DMS79 treated with DMSO at 0.1 percent for 48 hours (cell line): ENCODE measurements at regions not wholly inside any gene's neighbourhood (a gene's known extent, or its start where the extent isn't known, plus 50 kb on each side); places are given as distances from the start of the nearest gene placed in this dataset.

Experiments used
- DNase-seq: peaks from one replicate; lab custom pipeline; 2025; lab: John Stamatoyannopoulos, UW

DNA sequence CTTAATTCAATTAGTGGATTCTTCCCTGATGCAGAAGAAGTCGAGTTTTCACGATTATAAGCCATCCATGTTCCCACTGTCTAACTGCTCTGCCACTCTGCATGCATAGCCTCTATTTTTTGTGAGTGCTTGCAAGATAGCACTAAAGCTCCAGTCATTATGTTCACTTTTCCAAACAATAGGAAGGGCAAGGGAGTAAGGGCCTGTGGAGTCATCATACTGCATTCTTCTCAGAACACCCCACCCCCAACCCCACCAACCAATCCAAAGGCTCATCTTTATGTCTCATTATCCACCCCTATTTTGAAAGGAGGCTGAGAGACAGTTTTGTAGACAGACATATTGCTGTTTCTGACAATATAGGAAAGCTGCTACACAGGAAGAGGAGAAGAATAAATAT lies 471.7 kb upstream of the ADGRL2 start:
- no peak for DNase-seq

DNA sequence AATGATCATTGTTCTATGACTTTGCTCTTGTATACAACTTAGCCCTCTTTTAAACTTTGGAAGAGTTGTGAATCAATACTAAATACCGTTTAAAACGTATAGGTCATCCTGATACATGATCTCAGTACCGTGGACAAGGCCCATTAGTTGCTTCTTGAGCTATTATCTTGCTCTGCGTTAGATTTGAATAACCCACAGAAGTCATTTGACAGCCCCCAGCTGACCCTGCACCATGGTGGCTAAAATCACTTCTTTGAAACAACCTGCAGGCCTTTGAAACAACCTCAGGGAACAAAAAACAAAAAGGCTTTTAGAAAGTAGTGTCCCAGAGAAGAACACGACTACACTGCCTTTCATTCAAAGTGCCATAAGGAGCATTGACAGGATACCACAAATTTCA lies 473.0 kb upstream of the ADGRL2 start:
- no peak for DNase-seq

DNA sequence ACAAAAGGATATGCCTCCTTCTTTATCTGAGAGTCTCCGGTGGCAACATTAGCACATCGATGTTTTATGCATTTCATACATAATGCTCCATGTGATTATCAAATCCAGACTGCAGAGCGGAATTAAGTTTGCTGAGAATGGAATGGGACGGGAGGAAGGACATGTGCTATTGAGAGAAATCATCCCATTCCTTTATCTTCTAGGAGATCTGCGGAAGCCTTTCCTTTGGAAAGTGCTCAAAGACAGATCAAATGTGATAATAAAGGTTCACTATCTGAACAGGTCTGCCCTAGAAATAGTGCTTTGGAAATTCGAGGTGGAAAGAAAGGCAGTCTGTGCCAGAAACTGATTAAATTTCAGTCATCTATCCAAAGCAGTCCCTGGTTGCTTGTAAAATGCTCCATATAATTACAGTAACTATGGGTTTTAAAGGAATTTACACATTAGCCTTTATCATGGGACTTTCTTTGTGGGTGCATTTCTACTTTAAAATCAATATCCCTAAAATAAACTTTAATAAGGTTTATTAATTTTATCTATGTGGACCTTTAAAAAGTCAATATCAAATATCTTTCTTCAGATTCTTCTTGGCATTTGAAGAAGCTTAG lies 473.5 kb upstream of the ADGRL2 start:
- no peak for DNase-seq

DNA sequence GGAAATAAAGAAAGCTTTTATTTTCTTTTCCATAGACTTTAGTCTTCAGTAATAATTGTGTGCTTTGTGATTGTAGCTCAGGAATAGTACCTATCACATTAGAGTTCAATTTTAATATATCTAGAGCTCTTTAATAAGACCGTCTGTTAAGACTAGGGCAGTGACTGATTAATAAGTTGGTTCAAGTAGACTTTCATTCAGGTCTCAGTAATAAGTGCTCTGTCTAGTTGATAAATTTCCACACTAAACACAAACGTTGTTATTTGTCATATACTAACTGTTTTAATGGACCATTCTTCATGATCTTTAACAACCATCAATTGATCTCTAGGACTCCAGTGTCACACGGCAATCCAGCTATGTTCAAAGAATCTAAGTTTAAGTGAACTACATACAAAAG lies 474.5 kb upstream of the ADGRL2 start:
- no peak for DNase-seq

DNA sequence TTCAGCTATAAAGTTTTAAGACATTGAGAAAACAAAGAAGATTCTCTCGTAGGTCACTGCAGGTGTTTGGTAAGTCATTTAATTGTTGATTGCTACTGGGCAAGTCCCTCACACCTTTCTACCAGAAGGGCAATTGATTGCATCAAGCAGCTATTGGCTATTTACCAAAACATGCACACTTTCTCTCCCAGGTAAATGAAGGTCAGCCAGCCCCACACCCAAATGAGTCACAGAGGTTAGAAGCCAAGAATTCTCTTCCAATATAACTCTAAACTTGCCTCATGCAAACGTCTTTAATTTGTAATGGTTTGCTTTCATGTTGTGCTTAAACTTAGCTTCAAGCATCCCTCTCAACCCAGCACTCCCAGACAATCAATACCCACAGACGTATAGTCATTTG lies 475.3 kb upstream of the ADGRL2 start:
- DNase-seq: no peak

DNA sequence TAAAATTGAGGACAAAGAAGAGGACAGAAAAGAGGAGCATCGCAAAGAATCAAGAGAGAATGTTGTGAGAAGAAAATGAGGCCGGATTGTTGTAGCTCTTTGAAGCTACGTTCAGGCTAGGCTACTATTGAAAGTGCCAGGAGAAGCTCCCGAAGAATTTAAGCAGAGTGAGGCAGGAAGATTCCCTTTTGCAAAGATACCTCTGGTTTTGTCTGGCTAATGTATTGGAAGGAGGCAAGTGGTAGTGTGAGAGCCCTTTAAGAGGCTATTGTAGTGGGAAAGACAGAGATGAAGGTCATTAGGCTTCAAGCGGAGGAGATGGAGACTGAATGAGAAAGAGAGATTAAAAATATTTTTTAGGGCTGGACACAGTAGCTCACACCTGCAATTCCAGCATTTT lies 476.9 kb upstream of the ADGRL2 start:
- DNase-seq: no peak

DNA sequence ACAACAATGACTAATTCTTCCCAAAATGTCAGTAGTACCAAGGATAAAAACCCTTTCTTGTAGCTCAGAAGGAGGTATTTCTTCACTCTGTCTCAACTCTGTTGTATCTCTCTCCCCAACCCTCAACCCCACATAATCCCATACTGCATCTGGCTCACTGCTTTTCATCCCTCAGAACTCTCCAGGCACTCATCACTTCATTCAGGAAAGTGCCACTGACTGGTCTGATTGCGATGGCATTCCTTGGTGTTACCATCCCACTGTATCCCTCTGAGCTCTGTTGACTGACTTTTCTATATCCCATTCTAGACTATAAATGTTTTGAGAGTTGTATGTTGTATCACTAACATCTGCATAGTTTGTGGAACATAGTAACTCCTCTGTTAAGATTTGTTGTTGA lies 483.5 kb upstream of the ADGRL2 start:
- DNase-seq: no peak

DNA sequence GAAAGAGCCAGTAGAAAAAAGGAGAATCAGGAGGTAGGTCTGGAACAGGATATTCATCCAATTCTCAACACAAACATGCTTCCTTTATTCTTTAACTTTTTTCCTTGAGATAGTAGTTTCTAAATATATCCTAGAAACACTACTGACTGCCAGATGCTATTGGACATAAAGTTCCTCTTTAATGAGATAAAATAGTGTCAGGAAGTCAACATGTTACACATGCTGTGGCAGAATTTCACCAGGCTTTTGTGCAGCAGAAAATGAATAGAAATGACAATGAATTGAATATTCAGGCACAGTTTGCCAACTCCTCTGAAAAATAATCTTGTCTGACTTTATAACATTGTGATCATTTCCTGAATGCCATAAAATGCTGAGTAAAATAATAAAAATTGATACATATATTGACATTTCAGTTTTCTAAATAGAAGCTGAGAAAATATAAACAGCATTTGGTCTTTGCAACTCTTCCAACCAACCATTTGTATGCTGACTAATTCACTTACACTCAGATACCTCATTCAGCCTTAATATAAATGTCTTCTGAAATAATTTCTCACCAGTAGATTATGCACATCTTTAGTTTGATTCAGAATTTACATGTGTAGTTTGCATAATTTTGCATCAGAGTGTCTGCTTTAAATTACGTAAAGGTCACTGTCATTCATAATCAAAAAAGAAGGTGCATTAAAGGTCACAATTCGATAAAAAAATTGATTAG lies 486.1 kb upstream of the ADGRL2 start:
- no peak for DNase-seq

DNA sequence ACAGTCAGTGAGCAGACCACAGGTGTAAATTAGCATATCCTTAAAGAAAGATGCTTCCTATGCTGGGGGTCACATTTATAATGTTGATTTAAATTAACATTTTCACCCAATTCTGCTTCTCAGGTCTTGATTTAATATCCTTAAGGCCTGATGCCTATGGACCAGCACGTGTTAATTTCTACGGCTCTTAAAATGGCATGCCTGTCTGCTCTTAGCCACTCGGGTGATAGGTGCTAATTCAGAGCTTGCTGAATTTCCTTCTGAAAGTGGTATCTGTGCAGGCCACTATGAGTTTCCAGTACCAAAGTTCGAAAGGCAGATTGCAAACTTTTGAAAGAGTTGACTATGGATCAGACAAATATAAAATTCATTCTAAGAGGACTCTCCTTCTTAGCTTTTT lies 487.4 kb upstream of the ADGRL2 start:
- DNase-seq: no peak

DNA sequence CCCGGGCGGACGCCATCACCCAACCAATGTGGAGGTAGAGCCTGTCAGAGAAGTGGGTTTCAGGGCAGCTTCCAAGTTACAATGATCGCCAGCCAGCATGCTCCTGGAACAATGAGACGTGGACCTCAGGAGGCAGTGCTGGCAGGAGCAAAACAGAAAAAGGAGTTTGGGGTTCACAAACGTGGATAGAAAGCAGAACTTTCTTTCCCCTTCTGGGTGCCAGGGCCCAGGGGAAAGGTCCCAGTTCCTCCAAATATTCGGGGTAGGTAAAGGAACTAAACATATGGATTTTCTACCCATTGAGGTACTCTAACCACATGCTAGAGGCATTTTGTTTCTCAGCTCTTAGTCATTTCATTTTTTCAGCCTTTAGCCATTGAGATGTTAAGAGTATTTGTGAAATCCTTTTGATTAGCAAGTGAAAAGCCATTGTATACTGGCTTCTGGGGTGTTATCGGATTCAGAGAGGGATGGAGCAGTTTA lies 488.4 kb upstream of the ADGRL2 start:
- DNase-seq: no peak

DNA sequence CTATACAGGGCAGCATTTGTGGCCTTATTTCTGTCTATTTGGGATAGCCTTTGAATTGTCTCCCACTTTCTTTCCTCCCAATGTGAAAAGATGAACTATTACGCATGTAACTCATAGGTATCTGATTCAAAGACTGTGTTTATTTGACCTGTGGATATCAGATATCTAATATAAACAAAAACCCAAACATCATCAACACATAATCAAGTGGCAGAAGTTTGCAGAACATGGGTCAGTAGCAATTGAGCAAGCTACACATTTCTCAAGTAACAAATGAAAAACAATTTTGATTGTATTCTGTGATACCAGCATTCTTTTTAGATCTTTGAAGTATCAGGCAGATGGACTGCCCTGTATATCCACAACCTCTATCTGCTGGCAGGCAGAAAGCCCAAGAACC lies 490.5 kb upstream of the ADGRL2 start:
- no peak for DNase-seq

DNA sequence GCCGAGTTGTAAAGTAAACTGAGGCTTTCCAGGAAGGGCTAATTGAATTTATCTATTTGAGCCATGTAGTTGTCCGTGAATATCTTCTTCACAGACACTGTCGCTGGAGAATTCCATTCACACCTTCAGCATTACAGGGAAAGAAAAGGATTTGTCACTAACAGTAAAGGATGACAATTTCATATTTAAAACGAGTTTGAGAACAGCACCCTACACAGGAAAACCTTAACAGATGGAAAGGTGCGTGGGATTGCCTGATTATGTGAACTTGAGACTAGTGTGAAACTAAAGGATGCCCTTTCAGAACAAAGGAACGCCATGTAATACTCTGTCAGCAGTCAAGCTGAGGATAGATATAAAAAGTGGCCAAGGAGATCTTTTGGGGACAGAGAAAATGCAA lies 492.5 kb upstream of the ADGRL2 start:
- no peak for DNase-seq

DNA sequence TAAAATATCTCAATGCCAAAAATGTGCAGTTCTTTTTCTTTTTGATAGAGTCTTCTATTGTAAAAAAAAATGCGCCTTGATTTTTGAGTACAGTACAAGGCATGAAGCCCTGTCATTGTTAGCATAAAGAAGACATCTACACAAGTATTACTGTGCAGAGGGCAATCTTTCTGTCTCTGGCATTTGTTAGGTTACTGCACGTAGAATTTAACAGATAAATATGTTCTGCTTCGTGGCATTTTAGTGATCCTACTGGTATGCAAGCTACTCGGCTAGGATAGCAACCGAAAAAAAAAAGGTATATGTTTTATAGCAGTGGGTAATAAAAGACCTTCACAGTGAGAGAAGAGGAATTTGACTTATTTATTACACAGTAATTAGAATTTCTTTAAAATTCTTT lies 492.9 kb upstream of the ADGRL2 start:
- DNase-seq: no peak

DNA sequence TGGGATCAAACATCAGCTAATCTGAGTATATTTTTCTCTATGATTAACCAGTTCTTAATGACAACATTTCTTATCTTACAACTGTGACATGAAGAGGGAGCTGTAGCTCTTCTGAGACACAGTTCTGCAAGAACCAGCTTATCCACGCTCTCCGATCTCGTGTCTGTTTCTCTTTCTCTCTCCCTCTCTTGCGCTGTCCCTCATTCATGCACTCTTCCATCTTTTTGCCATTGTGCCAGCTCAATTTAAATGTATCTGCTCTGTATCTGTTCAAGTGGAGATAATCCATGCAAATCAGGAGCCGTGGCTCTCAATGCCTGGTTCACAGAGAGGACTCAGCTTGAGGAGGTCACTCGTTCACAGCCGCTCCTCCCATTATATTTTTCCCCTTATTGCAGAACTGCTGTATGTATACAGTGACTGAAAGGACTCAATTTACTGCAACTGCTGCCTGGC lies 494.7 kb upstream of the ADGRL2 start:
- DNase-seq: peak; percentile 51

DNA sequence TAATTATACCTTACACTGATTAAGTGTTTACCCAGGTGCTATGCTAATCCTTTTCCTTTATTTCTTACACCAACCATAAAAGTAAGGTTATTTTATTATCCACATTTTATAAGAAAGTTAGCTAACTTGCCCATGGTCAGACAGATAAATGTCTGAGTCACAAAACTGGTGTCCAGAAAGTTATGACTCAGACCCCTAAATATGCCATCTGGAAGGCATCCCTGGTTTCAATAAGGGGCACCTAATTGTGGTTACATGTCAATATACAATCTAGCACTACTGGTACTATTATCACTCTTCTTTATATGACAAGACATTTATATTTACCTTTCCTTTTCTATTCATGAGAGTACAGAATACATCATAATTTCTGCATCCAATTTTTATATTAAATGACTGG lies 496.5 kb upstream of the ADGRL2 start:
- no peak for DNase-seq

DNA sequence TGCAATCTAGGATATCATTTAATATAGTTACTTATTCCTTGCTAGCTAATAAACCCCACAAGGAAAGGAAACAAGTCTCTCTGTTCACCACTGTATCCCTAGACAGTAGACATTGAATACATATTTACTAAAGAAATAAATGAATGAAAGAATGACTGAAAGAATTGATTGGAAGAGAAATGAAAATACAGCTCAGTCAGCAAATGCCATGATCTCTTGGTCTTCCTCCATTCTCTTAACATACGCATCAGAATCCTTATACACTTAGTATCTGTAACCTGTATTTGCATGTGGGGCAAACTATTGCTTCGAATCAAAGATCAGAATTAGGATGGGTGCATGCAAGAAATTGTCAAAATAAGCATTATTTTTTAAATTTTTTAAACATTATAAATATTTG lies 500.8 kb upstream of the ADGRL2 start:
- no peak for DNase-seq

DNA sequence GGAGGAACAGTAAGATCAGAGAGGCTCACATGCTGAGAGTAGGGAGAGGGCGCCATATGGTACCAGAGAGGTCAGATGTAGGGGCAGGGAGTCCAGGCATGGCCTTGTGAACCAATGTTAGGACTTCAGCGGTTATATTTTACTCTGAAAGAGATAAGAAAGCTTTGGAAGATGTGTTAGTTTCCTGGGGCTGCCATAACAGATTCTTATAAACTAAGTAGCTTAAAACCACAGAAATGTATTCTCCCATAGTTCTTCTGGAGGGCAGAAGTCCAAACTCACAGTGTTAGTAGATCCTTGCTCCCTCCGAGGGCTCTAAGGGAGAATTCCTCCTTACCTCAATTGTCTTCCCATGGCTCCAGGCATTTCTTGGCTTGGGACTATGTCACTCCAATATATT lies 502.5 kb upstream of the ADGRL2 start:
- no peak for DNase-seq

DNA sequence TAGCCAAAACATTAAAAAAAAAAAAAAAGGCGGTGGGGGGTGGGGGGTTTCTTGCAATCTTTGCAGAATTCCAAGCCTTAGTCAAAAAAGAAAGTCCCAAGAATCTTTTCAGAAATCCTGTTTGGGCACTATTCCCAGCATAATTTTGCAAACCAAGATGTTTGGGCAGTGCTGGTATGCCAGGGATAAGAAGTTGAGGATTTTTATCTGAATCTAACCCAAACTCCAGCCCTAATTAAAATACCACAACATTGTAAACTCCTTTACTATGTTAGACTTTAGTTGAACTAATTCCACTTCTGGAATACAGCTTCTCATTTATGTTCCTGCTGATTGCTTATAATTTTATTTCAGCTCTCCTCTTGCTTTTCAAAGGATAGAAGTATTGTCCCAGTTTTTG lies 504.1 kb upstream of the ADGRL2 start:
- DNase-seq: no peak

DNA sequence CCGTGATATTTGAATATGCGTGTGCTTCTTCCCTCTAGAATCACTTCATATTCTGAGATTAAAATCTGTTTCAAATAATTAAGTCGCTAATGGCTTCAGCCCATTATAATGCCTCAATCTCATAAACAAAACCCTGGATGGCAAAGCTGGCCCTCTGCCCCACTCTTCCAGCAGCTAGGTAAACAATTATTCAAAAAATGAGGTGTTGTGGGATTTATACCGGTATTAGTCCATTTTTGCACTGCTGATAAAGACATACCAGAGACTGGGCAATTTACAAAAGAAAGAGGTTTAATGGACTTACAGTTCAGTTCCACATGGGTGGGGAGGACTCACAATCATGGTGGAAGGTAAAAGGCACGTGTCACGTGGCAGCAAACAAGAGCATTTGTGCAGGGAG lies 510.4 kb upstream of the ADGRL2 start:
- no peak for DNase-seq

DNA sequence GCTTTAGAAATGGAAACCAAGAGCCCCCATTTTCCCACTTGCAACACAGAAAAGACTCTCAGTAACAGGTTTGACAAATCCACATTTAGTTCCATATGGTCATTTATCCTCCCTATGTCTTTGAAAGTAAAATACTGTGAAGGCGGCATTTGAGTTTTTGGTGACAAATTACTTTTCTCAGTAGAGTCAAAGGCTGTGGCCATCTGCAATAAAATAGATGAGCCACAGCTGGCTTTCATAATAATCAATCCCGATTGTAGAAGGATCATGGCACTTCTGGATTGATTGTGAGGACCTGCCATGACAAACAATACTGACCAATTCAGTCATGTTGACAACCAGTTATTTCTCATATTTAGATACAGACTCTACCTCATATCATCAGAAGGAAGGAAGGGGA lies 512.0 kb upstream of the ADGRL2 start:
- no peak for DNase-seq

DNA sequence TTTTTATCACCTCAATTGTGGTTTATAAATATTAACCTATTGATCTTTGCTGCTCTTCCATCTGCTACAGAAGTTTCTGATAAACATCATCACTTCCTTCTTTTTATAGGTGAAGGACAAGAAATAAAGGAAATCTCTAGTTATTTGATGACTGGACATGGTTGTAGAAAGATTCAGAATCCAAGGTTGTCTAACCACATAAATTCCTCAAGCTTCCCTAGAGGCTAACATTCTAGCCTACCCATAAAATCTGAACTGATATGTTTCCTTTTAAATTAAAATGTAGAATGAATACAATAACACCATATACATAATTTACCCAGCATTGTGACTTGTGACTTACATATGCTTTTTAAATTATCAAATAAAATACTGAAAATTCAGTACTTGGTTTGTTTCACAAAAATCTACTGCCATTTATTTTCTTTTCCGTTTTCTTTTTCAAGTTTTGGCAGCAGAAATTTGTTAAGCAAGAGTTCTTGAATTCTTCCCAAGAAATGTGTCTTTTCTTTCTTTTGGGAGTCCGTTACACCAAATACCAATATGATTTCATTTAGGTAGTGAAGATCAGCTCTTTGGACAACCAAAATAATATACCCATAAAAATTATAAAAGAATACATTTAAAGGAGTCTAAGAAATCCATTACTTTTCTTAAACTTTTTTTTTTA lies 513.2 kb upstream of the ADGRL2 start:
- DNase-seq: no peak

DNA sequence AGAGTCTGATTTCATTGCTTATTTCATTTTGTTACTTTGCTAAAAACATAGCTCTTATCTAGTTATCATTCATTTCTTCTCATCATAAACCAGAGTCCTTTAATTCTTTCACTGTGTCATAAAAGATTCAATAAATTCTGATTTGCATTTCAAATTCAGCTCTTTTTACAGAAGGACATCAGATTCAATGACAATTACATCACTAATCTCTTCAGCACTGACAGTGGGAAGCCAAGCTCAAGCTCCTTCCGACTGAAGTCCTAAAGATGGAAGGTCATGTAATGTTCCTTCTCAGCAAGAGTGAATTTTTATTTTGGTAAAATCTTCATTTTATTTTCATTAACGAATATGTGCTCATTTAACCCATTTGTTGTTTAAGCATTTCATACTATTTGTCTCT lies 530.7 kb upstream of the ADGRL2 start:
- DNase-seq: no peak

DNA sequence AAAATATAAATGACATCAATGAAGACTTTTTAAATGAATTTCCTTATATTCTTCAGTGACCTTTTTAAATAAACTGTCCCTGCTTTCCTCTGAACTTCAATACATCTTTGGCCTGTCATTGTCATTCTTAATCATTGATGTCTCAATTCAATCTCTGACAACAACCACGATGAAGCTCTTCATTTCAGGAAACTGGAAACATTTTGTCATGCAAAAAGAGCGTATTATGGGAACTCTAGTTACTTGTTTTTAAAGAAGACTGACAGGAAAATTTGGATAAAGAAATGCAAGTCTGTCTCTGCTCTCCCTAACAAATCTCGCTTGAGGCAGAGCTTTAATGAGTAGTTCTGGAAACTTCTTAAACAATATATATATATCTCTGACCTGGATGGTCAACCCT lies 535.8 kb upstream of the ADGRL2 start:
- DNase-seq: no peak
